ENCODE measurements at regions not wholly inside any gene's neighbourhood (a gene's known extent, or its start where the extent isn't known, plus 50 kb on each side); places are given as distances from the start of the nearest gene placed in this dataset.

DNA sequence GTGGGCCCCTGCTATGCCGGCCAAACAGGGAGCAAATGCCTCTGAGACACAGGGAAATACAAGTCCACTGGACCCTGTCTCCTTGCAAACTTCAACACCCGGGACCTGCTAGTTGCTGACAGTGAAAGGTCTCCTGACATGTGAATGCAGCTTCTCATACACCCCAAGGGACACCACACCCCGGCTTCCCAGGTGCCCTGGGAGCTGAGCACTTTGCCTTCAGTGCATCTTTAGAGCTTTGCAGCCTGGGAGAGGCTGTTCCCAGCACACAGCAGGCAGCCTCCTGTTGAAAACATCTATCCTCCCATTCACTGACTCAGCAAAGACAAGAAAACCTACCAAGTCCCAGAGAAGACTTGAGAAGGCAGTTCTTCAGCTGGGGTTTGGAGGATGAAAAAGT lies 143.4 kb downstream of the COL6A3 start:
- Histone ChIP-seq H3K4me1 (replicated peaks; ENCODE audit: insufficient read depth) (no peaks in the 10 kb centered on the region), H4K20me1 (ENCODE audit: insufficient read depth) (no peaks in the 10 kb centered on the region), H3K4me3 (no peak overlapping the region), H3K4me2 (no peak overlapping the region), H3K79me2 (ENCODE audit: low read depth) (no peaks in the 10 kb centered on the region), H3K27ac (no peak overlapping the region), H3K9me2 (ENCODE audit: insufficient read depth) (no peaks in the 10 kb centered on the region), H3F3A (ENCODE audit: insufficient read depth, low read depth) (no peaks in the 10 kb centered on the region), H2AFZ (no peak overlapping the region), H3K9me3 (ENCODE audit: insufficient read depth, low read depth) (no peaks in the 10 kb centered on the region), H3K27me3 (ENCODE audit: insufficient read depth, low read depth) (no peaks in the 10 kb centered on the region), H3K36me3 (ENCODE audit: low read depth) (no peaks in the 10 kb centered on the region)
- no TSS peak for BruUV-seq (replicated peaks)
- POLR2A ChIA-PET (ENCODE audit: unreplicated experiment): interaction anchor here (0.6 kb wide), 1 partner anchor 47 kb away, joined by 8 read pairs; no protein-coding TSS in a partner anchor
- no peak for DNase-seq
- CTCF ChIA-PET: interaction anchor here (0.6 kb wide), 1 partner anchor 1092 kb away, joined by 6 read pairs; no protein-coding TSS in a partner anchor
- intact Hi-C loops (cut with micrococcal nuclease; ENCODE audit: unreplicated experiment): no loop called here
- no peak for TF ChIP-seq EZH2 (IDR thresholded peaks at IDR 0.05; ENCODE audit: low read depth)
- TF ChIP-seq, protein P1, sequence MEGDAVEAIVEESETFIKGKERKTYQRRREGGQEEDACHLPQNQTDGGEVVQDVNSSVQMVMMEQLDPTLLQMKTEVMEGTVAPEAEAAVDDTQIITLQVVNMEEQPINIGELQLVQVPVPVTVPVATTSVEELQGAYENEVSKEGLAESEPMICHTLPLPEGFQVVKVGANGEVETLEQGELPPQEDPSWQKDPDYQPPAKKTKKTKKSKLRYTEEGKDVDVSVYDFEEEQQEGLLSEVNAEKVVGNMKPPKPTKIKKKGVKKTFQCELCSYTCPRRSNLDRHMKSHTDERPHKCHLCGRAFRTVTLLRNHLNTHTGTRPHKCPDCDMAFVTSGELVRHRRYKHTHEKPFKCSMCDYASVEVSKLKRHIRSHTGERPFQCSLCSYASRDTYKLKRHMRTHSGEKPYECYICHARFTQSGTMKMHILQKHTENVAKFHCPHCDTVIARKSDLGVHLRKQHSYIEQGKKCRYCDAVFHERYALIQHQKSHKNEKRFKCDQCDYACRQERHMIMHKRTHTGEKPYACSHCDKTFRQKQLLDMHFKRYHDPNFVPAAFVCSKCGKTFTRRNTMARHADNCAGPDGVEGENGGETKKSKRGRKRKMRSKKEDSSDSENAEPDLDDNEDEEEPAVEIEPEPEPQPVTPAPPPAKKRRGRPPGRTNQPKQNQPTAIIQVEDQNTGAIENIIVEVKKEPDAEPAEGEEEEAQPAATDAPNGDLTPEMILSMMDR (conservative IDR thresholded peaks at IDR 0.05): no peak

DNA sequence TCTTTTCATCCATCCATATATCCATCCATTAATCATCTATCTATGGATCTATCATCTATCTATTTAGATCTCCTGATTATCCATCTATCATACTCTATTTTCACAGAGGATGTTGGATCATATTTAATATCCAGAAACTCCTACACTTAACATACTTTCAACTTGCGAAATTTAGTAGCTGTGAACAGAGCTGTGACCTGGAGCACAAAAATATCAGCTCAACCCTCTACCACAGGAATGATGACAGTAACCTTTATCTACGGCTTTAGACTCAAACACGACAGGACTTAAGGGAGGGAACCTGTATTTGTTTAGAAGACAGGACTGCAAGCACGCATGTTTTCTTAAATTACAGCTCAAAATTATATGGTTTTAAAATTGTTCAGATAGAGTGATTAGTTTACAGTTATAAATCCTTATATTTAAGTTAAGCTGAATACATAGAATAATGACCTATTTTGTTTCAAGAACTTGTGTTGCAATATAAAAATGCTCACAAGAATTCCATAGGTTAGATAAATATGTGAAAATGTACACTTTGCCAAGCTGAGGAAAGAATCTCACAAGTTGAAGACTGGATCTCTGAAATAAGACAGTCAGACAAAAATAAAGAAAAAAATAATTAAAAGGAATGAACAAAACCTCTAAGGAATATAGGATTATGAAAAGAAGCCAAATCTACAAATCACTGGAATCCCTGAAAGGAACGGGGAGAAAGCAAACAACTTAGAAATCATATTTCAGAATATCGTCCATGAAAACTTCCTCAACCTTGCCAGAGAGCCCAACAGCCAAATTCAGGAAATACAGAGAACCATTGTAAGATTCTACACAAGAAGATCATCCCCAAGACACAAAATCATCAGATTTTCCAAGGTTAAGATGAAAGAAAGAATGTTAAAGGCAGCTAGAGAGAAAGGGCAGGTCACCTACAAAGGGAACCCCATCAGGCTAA lies 142.0 kb downstream of the COL6A3 start:
- DNase-seq: no peak
- Histone ChIP-seq H3K9me3 (ENCODE audit: insufficient read depth, low read depth) (no peaks in the 10 kb centered on the region), H3K9me2 (ENCODE audit: insufficient read depth) (no peaks in the 10 kb centered on the region), H3K4me2 (no peak overlapping the region), H3K27ac (no peak overlapping the region), H3K4me1 (replicated peaks; ENCODE audit: insufficient read depth) (no peaks in the 10 kb centered on the region), H4K20me1 (ENCODE audit: insufficient read depth) (no peaks in the 10 kb centered on the region), H2AFZ (no peak overlapping the region), H3K27me3 (ENCODE audit: insufficient read depth, low read depth) (no peaks in the 10 kb centered on the region), H3K79me2 (ENCODE audit: low read depth) (no peaks in the 10 kb centered on the region), H3K4me3 (no peak overlapping the region), H3F3A (ENCODE audit: insufficient read depth, low read depth) (no peaks in the 10 kb centered on the region), H3K36me3 (ENCODE audit: low read depth) (no peaks in the 10 kb centered on the region)
- ChIA-PET POLR2A (ENCODE audit: unreplicated experiment) (no interaction called here), CTCF (interaction anchor here (0.8 kb wide), 1 partner anchor 149 kb away, joined by 4 read pairs; no protein-coding TSS in a partner anchor)
- TF ChIP-seq EZH2 (IDR thresholded peaks at IDR 0.05; ENCODE audit: low read depth): no peak
- TF ChIP-seq, protein P1 (conservative IDR thresholded peaks at IDR 0.05): no peak
- BruUV-seq (replicated peaks): no TSS peak
- intact Hi-C loops (cut with micrococcal nuclease; ENCODE audit: unreplicated experiment): no loop called here
